Panc1 (cell line): ENCODE measurements at regions not wholly inside any gene's neighbourhood (a gene's known extent, or its start where the extent isn't known, plus 50 kb on each side); places are given as distances from the start of the nearest gene placed in this dataset.

Experiments used
- POLR2AphosphoS5 ChIP-seq: IDR thresholded peaks from 2 replicates; pipeline ENCODE4 v1.6.1; 2012; ENCODE audit warnings: mild to moderate bottlenecking, low read depth, low read length, moderate library complexity
- SIN3A ChIP-seq: IDR thresholded peaks from 2 replicates; pipeline ENCODE4 v1.6.1; 2012; ENCODE audit warnings: low read depth, mild to moderate bottlenecking, low read length, moderate library complexity, borderline replicate concordance; ENCODE audit not compliant: insufficient read depth
- TF ChIP-seq, protein P1 (sequence below): fragments of 450-650 bp; IDR thresholded peaks from 2 replicates; pipeline ENCODE4 v1.5.1; 2017; ENCODE audit warnings: mild to moderate bottlenecking

DNA sequence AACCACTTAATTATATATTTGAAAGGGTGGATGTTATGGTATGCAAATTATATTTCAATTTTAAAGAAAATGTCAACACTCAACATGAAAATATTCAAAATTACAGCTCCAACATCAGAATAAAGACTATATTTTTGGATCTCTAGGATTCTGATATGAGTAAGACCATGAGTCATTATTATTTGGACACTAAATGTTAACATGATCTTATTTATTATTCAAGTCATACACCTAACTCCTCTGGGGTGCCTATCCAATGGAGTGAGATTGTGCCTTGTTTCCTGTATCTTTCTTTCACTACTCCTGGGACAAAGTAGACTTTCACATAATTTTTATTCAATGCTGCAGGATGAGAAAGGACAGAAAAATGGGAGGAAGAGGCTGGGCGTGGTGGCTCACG lies 135.2 kb upstream of the PRSS1 start:
- TF ChIP-seq, protein P1, sequence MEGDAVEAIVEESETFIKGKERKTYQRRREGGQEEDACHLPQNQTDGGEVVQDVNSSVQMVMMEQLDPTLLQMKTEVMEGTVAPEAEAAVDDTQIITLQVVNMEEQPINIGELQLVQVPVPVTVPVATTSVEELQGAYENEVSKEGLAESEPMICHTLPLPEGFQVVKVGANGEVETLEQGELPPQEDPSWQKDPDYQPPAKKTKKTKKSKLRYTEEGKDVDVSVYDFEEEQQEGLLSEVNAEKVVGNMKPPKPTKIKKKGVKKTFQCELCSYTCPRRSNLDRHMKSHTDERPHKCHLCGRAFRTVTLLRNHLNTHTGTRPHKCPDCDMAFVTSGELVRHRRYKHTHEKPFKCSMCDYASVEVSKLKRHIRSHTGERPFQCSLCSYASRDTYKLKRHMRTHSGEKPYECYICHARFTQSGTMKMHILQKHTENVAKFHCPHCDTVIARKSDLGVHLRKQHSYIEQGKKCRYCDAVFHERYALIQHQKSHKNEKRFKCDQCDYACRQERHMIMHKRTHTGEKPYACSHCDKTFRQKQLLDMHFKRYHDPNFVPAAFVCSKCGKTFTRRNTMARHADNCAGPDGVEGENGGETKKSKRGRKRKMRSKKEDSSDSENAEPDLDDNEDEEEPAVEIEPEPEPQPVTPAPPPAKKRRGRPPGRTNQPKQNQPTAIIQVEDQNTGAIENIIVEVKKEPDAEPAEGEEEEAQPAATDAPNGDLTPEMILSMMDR: no peak
- TF ChIP-seq POLR2AphosphoS5 (no peak), SIN3A (no peak)
